Left ventricle myocardium inferior (tissue), 1 donor: ENCODE measurements at regions not wholly inside any gene's neighbourhood (a gene's known extent, or its start where the extent isn't known, plus 50 kb on each side); places are given as distances from the start of the nearest gene placed in this dataset.

ENCODE experiments used
- DNase-seq: peaks from one replicate; pipeline ENCODE4 v3.0.0-alpha.2; 2020
- H3K27ac ChIP-seq: fragments of 200-600 bp; replicated peaks from 2 replicates; pipeline ENCODE4 v1.8.0; 2021
- H3K27me3 ChIP-seq: fragments of 200-600 bp; 2 replicates; pipeline ENCODE4 v1.8.0; 2021; ENCODE audit warnings: low read depth
- H3K36me3 ChIP-seq: fragments of 200-600 bp; 2 replicates; pipeline ENCODE4 v1.8.0; 2021
- H3K4me1 ChIP-seq: fragments of 200-600 bp; 2 replicates; pipeline ENCODE4 v1.8.0; 2021
- H3K4me3 ChIP-seq: fragments of 200-600 bp; 2 replicates; pipeline ENCODE4 v1.8.0; 2021; ENCODE audit warnings: mild to moderate bottlenecking, moderate library complexity
- H3K9me3 ChIP-seq: fragments of 200-600 bp; replicated peaks from 2 replicates; pipeline ENCODE4 v1.8.0; 2021
- CTCF ChIP-seq: fragments of 200-600 bp; IDR thresholded peaks from 2 replicates; pipeline ENCODE4 v1.8.0; 2021; ENCODE audit warnings: antibody characterized with exemption, mild to moderate bottlenecking, borderline replicate concordance
- intact Hi-C: fragments of 100-400 bp; cut with micrococcal nuclease; formaldehyde crosslinking; loops from one replicate; pipeline ENCODE4 v1.11.0; 2022
- donor health status: DM: no; HTN: yes; CAD: no; lungs with severe emphysema.

GRCh38 chr7:41006306-41006995 is 696.4 kb downstream of the INHBA start:
- intact Hi-C loops, result no loop called here
- H3K9me3 ChIP-seq, result no peaks in the 10 kb centered on the region

GRCh38 chr7:41005374-41005901 is 697.5 kb downstream of the INHBA start:
- no peaks in the 10 kb centered on the region for H3K27me3 ChIP-seq
- intact Hi-C loops, result no loop called here
- no peak for DNase-seq

More at GRCh38 chr7:41006306-41006995, 696.4 kb downstream of the INHBA start:
- Histone ChIP-seq H3K4me3 (no peak overlapping the region), H3K27ac (peak overlapping the region; percentile 60), H3K36me3 (no peaks in the 10 kb centered on the region), H3K4me1 (peaks cover 30% of the 10 kb centered on the region), H3K27me3 (no peaks in the 10 kb centered on the region)
- no peak for TF ChIP-seq CTCF
- no peak for DNase-seq

GRCh38 chr7:41003977-41004376 is 698.9 kb downstream of the INHBA start:
- Histone ChIP-seq H3K36me3 (no peaks in the 10 kb centered on the region), H3K27me3 (no peaks in the 10 kb centered on the region), H3K27ac (no peak overlapping the region), H3K4me1 (peaks cover 17% of the 10 kb centered on the region), H3K4me3 (no peak overlapping the region), H3K9me3 (no peaks in the 10 kb centered on the region)
- no peak for TF ChIP-seq CTCF
- no peak for DNase-seq
- intact Hi-C loops, result no loop called here

More at GRCh38 chr7:41005374-41005901, 697.5 kb downstream of the INHBA start:
- Histone ChIP-seq H3K9me3 (no peaks in the 10 kb centered on the region), H3K27ac (peak overlapping the region; percentile 60), H3K4me1 (peaks cover 20% of the 10 kb centered on the region), H3K4me3 (no peak overlapping the region), H3K36me3 (no peaks in the 10 kb centered on the region)
- no peak for TF ChIP-seq CTCF

GRCh38 chr7:41003611-41003940 is 699.3 kb downstream of the INHBA start:
- intact Hi-C loops, result no loop called here
- no peaks in the 10 kb centered on the region for H3K9me3 ChIP-seq
- peaks cover 17% of the 10 kb centered on the region for H3K4me1 ChIP-seq
- no peak overlapping the region for H3K4me3 ChIP-seq
- TF ChIP-seq CTCF, result no peak
- H3K27me3 ChIP-seq, result no peaks in the 10 kb centered on the region
- no peak overlapping the region for H3K27ac ChIP-seq
- H3K36me3 ChIP-seq, result no peaks in the 10 kb centered on the region
- no peak for DNase-seq

GRCh38 chr7:41002741-41003610 is 699.9 kb downstream of the INHBA start:
- Histone ChIP-seq H3K9me3 (no peaks in the 10 kb centered on the region), H3K27ac (no peak overlapping the region), H3K4me1 (peaks cover 17% of the 10 kb centered on the region), H3K27me3 (no peaks in the 10 kb centered on the region), H3K36me3 (no peaks in the 10 kb centered on the region), H3K4me3 (no peak overlapping the region)
- peak; percentile 30 for DNase-seq
- intact Hi-C loops, result no loop called here
- TF ChIP-seq CTCF, result peak; percentile 74
